GM12891 (cell line): ENCODE measurements at regions not wholly inside any gene's neighbourhood (a gene's known extent, or its start where the extent isn't known, plus 50 kb on each side); places are given as distances from the start of the nearest gene placed in this dataset.

Source experiments
- DNase-seq: peaks from one replicate; pipeline ENCODE4 v3.0.0; 2011; ENCODE audit warnings: low spot score; ENCODE audit not compliant: insufficient read length
- FAIRE-seq: peaks from 2 replicates; lab custom pipeline; 2011; peaks lifted over from hg19 to GRCh38; lab: Jason Lieb, UNC
- PAX5 ChIP-seq: IDR thresholded peaks from 2 replicates; pipeline ENCODE4 v1.6.1; 2011; ENCODE audit warnings: low read length, moderate library complexity, mild to moderate bottlenecking; ENCODE audit not compliant: insufficient read depth, severe bottlenecking
- POLR2A ChIP-seq: IDR thresholded peaks from 2 replicates; pipeline ENCODE4 v1.6.1; 2011; ENCODE audit warnings: low read depth, low read length, control low read depth
- POLR2AphosphoS5 ChIP-seq: IDR thresholded peaks from 2 replicates; pipeline ENCODE4 v1.6.1; 2011; ENCODE audit warnings: low read depth, low read length, control low read depth
- POU2F2 ChIP-seq: IDR thresholded peaks from 2 replicates; pipeline ENCODE4 v1.6.1; 2011; ENCODE audit warnings: low read depth, mild to moderate bottlenecking, control low read depth, low read length, moderate library complexity
- SPI1 ChIP-seq: IDR thresholded peaks from 2 replicates; pipeline ENCODE4 v1.6.1; 2011; ENCODE audit warnings: low read depth, low read length, control low read depth
- TAF1 ChIP-seq: IDR thresholded peaks from 2 replicates; pipeline ENCODE4 v1.6.1; 2011; ENCODE audit warnings: low read depth, low read length, control low read depth

GRCh38 chr18:78406743-78407465 lies 572.7 kb upstream of the SALL3 start:
- no peak for TF ChIP-seq POLR2A
- TF ChIP-seq TAF1: no peak
- TF ChIP-seq SPI1: no peak
- TF ChIP-seq PAX5: no peak
- TF ChIP-seq POLR2AphosphoS5: no peak
- TF ChIP-seq POU2F2: no peak
- DNase-seq: no peak
- FAIRE-seq: no peak

- TF ChIP-seq TAF1 (no peak), POLR2AphosphoS5 (no peak), SPI1 (no peak), PAX5 (no peak), POLR2A (no peak), POU2F2 (no peak)
- DNase-seq: no peak
- no peak for FAIRE-seq
Measured at GRCh38 chr18:78407466-78407844, 572.2 kb upstream of the SALL3 start.

- no peak for TF ChIP-seq POU2F2
- no peak for TF ChIP-seq POLR2A
- no peak for TF ChIP-seq SPI1
- TF ChIP-seq PAX5: no peak
- TF ChIP-seq TAF1: no peak
- no peak for TF ChIP-seq POLR2AphosphoS5
- DNase-seq (no peak), FAIRE-seq (no peak)
Measured at GRCh38 chr18:78408623-78409022, 571.0 kb upstream of the SALL3 start.

DNA sequence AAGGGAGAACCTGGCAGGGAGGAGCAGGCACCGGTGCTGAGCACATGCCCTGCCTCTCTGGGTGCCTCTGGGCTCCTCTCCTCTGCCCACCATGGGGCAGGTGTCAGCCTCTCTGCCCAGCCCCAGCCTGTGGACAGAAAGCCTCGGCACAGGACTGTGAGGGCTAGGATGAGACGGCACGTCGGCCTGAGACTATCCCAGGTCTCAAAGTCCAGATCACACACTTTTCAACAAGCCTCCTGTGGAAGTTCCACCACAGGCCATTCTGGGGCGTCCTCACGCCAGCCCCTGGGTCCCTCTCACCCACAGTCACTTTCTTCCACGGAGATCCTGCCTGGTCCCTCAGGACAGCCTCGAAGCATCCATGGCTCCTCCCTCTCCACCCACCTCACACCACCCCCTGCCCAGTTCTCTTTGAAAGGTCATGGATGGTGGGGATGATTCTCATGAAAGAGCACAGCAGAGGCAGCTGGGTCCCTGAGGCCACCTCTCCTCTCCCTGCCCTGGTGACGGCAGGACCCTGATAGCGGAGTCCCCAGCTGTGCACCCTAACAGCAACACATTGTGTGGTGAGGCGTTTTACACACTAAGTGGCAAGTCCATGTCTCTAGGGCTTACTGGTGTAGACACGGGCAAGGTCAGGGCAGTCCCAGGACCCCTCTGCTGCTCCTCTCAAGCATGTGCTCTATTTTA lies 569.4 kb upstream of the SALL3 start:
- DNase-seq (no peak), FAIRE-seq (no peak)
- no peak for TF ChIP-seq POLR2A
- no peak for TF ChIP-seq POU2F2
- TF ChIP-seq SPI1: no peak
- TF ChIP-seq POLR2AphosphoS5: no peak
- no peak for TF ChIP-seq TAF1
- no peak for TF ChIP-seq PAX5

- no peak for TF ChIP-seq POLR2AphosphoS5
- TF ChIP-seq POU2F2: no peak
- no peak for TF ChIP-seq SPI1
- TF ChIP-seq POLR2A: no peak
- TF ChIP-seq PAX5: no peak
- TF ChIP-seq TAF1: no peak
- DNase-seq: no peak
- no peak for FAIRE-seq
Measured at GRCh38 chr18:78411539-78411938, 568.1 kb upstream of the SALL3 start.

DNA sequence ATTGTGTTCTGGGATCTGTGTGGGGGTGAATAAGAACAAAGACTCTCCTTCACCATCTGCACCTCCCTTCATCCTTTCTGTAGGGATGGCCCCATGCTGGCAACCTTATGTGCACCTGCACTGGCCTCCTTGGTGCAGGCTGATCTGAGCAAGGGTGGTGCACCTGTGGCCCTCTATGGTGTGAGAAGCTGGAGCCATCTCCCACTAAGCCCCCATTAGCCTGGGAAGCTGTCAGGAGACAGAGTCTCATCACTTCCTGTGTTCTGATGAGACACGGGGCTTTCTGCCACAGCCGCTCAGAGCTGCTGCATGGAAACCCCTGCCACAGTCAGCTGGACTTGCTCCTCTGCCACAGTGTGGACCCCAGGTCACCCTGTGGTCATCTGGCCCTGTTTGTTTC lies 565.3 kb upstream of the SALL3 start:
- FAIRE-seq: no peak
- TF ChIP-seq POLR2AphosphoS5: no peak
- TF ChIP-seq TAF1: no peak
- TF ChIP-seq POU2F2: no peak
- no peak for TF ChIP-seq SPI1
- no peak for TF ChIP-seq POLR2A
- TF ChIP-seq PAX5: no peak
- DNase-seq: no peak

GRCh38 chr18:78416853-78417252 lies 562.8 kb upstream of the SALL3 start:
- FAIRE-seq (no peak), DNase-seq (no peak)
- no peak for TF ChIP-seq TAF1
- no peak for TF ChIP-seq SPI1
- TF ChIP-seq POLR2AphosphoS5: no peak
- TF ChIP-seq POU2F2: no peak
- no peak for TF ChIP-seq PAX5
- no peak for TF ChIP-seq POLR2A

DNA sequence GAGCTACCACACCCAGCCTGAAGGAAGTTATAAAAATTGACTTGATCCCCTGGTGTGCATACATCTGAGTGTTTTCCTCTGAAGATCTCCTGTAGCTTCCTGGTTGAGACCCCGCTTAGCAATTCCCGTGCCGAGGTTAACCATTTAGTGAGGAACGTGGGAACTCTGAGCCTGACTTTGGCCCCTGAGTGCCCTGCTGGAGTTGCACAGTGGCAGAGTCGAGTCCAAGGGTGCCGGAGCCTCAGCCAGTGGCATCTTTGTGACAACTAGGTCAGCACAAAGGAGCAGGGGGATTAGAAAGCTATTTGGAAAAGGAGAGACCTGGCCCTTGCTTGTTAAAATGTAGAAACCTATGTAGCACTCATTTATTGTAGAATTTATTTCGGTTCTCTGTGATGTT lies 561.2 kb upstream of the SALL3 start:
- no peak for DNase-seq
- TF ChIP-seq POLR2A: no peak
- no peak for TF ChIP-seq PAX5
- no peak for TF ChIP-seq POLR2AphosphoS5
- no peak for TF ChIP-seq TAF1
- no peak for TF ChIP-seq POU2F2
- no peak for TF ChIP-seq SPI1
- FAIRE-seq: no peak

DNA sequence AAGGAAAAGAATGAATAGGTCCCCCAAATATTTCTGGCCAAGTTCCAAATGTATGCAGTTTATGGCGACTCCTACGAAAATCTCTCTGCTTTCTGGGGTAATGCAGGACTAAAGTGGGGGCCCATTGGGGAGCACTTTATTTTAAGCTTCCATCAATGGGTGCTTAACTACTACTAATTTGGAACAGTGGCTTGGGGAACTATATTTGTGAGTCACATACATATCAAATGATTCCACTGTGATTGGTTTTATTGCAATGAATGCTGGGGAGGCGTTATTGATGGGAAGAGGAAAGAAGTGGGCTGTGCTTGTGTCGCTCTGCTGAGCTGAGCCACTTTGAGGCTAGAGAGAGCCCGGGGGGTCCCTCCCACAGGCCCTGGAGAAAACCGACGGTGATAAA lies 560.4 kb upstream of the SALL3 start:
- no peak for FAIRE-seq
- DNase-seq: no peak
- no peak for TF ChIP-seq TAF1
- no peak for TF ChIP-seq POLR2AphosphoS5
- no peak for TF ChIP-seq POLR2A
- no peak for TF ChIP-seq POU2F2
